Stomach (tissue), 8 donors: ENCODE measurements at regions not wholly inside any gene's neighbourhood (a gene's known extent, or its start where the extent isn't known, plus 50 kb on each side); places are given as distances from the start of the nearest gene placed in this dataset.
"Not testable (repeated sequence)": the region's sequence is repeated elsewhere in the genome, so short reads cannot be mapped to it uniquely, and the experiment has no call there.

Experiments
- DNase-seq, 2 donors: peaks; one replicate each; pipeline versions ENCODE4 v3.0.0 to v3.0.0-alpha.2; 2013 to 2019
- H3K27ac ChIP-seq, 5 donors: fragments of 200-600 bp in 4 of 5; sonication (generic) in 4 of 5; one replicate each; pipeline ENCODE4 v1.5.1; 2013 to 2019; ENCODE audit warnings: mild to moderate bottlenecking in 1 of 5, moderate library complexity in 1 of 5
- H3K27me3 ChIP-seq, 3 donors: fragments of 200-600 bp; sonication (generic); one replicate each; pipeline ENCODE4 v1.5.1; 2017 to 2019; ENCODE audit warnings: mixed run types in 1 of 3
- H3K36me3 ChIP-seq, 4 donors: fragments of 200-600 bp; sonication (generic); 1 replicate in 3 of 4; 2 replicates in 1 of 4; pipeline ENCODE4 v1.5.1; 2016 to 2019
- H3K4me1 ChIP-seq, 4 donors: fragments of 200-600 bp; sonication (generic); one replicate each; pipeline ENCODE4 v1.5.1; 2016 to 2019
- H3K4me3 ChIP-seq, 4 donors: fragments of 200-600 bp; sonication (generic) in 3 of 4; one replicate each; pipeline ENCODE4 v1.5.1; 2016 to 2019; ENCODE audit warnings: mild to moderate bottlenecking in 1 of 4
- H3K9me3 ChIP-seq, 4 donors: fragments of 200-600 bp; sonication (generic); one replicate each; pipeline ENCODE4 v1.5.1; 2016 to 2019
- EP300 ChIP-seq: sonication (generic); formaldehyde crosslinking; IDR thresholded peaks from one replicate; pipeline ENCODE4 v1.6.1; 2017; ENCODE audit warnings: antibody characterized with exemption
- POLR2A ChIP-seq, 4 donors: fragments of 450-650 bp; IDR thresholded peaks; one replicate each; pipeline ENCODE4 v1.6.1; 2016; ENCODE audit warnings: antibody characterized with exemption in 4 of 4, control low read depth in 2 of 4, mild to moderate bottlenecking in 1 of 4, moderate library complexity in 1 of 4
- POLR2AphosphoS5 ChIP-seq, 3 donors: sonication (generic); formaldehyde crosslinking; IDR thresholded peaks; one replicate each; pipeline ENCODE4 v1.6.1; 2016; ENCODE audit warnings: antibody characterized with exemption in 3 of 3
- WGBS, 5 donors: extraction: QIAGEN DNeasy Blood & Tissue Kit in 3 of 5; methylation state at CpG; one replicate each; pipeline versions ENCODE4 v1.1.5 to v1.1.7; 2013 to 2018; 5-methylcytosine and 5-hydroxymethylcytosine counted together
- intact Hi-C: fragments of 100-400 bp; cut with DNase I; formaldehyde crosslinking; loops from one replicate; pipeline ENCODE4 v1.15.1; 2023; ENCODE audit warnings: low total_unique reads
- TF ChIP-seq, protein P1 (sequence below), 7 experiments: fragments of 450-650 bp in 4 of 7; fragments of 200-600 bp in 3 of 7; sonication (generic) in 3 of 7; IDR thresholded peaks; one replicate each; pipeline ENCODE4 v1.5.1; 2016 to 2019; ENCODE audit warnings: antibody characterized with exemption in 7 of 7, control low read depth in 2 of 7, mild to moderate bottlenecking in 1 of 7
- donor health status: healthy with polysubstance abuse.
- donor health status: Bipolar disorder and iron deficiency.
- donor health status: healthy.

DNA sequence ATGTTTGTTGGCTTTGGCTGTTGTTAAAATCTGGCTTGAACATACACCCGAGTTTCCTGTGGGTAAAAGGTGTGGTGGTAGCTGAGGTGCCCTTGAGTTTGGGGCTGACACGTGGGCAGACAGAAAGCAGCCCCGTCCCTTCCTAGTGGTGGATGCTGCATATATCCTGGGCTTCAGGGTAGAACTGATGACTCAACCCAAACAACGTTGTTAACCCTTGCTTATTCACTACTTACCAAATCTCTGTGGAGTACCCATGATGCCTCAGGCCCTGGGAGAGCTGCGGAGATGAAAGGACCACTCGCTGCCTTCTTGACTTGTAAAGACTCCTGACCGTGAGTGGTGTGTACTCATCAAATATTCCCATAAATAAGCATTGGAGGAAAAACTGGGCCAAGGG lies 245.1 kb downstream of the RAB11FIP2 start:
- H3K4me1 ChIP-seq = no peaks in the 10 kb centered on the region
- peaks cover 0 to 4% (median 0%) of the 10 kb centered on the region in 3 donors for H3K27me3 ChIP-seq
- no peak overlapping the region for H3K4me3 ChIP-seq
- WGBS, 5 donors = 28 to 48% (median 37%) methylated on average over 7 of the region's 7 CpGs
- intact Hi-C loops = no loop called here
- no peak for TF ChIP-seq POLR2AphosphoS5 (IDR thresholded peaks at IDR 0.05)
- TF ChIP-seq EP300 = no peak
- TF ChIP-seq POLR2A (IDR thresholded peaks at IDR 0.05) = no peak
- no peaks in the 10 kb centered on the region for H3K9me3 ChIP-seq
- no peak overlapping the region for H3K27ac ChIP-seq
- no peak for DNase-seq
- H3K36me3 ChIP-seq = no peaks in the 10 kb centered on the region

DNA sequence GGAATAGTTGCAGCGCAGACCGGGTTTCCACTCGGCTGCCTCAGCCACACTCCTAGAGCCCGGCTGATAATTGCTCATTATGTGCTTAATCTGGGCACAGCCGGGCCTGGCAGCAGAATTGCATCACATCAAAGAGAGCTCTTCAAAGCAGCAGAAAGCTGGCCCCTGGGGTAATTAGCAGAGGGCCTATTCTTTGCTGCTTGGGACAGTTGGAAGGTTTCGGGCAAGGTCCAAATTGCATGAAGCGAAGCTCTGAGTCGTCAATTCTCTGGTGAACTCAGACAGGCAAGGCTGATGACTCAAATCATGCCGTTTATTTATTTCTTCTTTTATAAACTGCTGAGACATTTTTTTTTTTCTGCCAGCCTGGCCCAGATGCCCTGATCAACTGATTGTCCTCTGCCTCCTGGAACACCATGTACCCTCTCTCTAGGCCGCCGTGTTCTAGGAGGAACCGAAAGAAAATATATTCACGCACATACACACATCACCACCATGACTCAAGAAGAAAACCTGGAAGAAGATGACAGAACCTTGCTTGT lies 242.2 kb downstream of the RAB11FIP2 start:
- Histone ChIP-seq H3K27me3 (peaks cover 0 to 4% (median 0%) of the 10 kb centered on the region in 3 donors), H3K27ac (no peak overlapping the region), H3K4me3 (no peak overlapping the region), H3K36me3 (no peaks in the 10 kb centered on the region), H3K4me1 (no peaks in the 10 kb centered on the region), H3K9me3 (no peaks in the 10 kb centered on the region)
- TF ChIP-seq, protein P1, sequence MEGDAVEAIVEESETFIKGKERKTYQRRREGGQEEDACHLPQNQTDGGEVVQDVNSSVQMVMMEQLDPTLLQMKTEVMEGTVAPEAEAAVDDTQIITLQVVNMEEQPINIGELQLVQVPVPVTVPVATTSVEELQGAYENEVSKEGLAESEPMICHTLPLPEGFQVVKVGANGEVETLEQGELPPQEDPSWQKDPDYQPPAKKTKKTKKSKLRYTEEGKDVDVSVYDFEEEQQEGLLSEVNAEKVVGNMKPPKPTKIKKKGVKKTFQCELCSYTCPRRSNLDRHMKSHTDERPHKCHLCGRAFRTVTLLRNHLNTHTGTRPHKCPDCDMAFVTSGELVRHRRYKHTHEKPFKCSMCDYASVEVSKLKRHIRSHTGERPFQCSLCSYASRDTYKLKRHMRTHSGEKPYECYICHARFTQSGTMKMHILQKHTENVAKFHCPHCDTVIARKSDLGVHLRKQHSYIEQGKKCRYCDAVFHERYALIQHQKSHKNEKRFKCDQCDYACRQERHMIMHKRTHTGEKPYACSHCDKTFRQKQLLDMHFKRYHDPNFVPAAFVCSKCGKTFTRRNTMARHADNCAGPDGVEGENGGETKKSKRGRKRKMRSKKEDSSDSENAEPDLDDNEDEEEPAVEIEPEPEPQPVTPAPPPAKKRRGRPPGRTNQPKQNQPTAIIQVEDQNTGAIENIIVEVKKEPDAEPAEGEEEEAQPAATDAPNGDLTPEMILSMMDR (IDR thresholded peaks at IDR 0.05) = no peak
- TF ChIP-seq EP300 (no peak), POLR2A (IDR thresholded peaks at IDR 0.05) (no peak), POLR2AphosphoS5 (IDR thresholded peaks at IDR 0.05) (no peak)
- 62 to 87% (median 74%) methylated on average over 13 of the region's 13 CpGs for WGBS, 5 donors
- intact Hi-C loops = no loop called here
- peak in 1 of 2 donors; percentile 35 for DNase-seq

GRCh38 chr10:117805139-117805538 lies 241.6 kb downstream of the RAB11FIP2 start:
- no peak for DNase-seq
- H3K36me3 ChIP-seq = no peaks in the 10 kb centered on the region
- H3K9me3 ChIP-seq = no peaks in the 10 kb centered on the region
- no peak overlapping the region for H3K27ac ChIP-seq
- TF ChIP-seq EP300 (no peak), POLR2A (IDR thresholded peaks at IDR 0.05) (no peak), POLR2AphosphoS5 (IDR thresholded peaks at IDR 0.05) (no peak)
- TF ChIP-seq, protein P1 (IDR thresholded peaks at IDR 0.05) = no peak
- no peaks in the 10 kb centered on the region for H3K4me1 ChIP-seq
- H3K4me3 ChIP-seq = no peak overlapping the region
- WGBS, 5 donors = 74 to 78% (median 77%) methylated on average over 13 of the region's 13 CpGs
- intact Hi-C loops = no loop called here
- peaks cover 0 to 4% (median 0%) of the 10 kb centered on the region in 3 donors for H3K27me3 ChIP-seq

- no peaks in the 10 kb centered on the region for H3K36me3 ChIP-seq
- no peak overlapping the region for H3K4me3 ChIP-seq
- peaks cover 0 to 7% (median 5%) of the 10 kb centered on the region in 4 donors for H3K9me3 ChIP-seq
- intact Hi-C loops = no loop called here
- H3K27me3 ChIP-seq = peaks cover 0 to 4% (median 0%) of the 10 kb centered on the region in 3 donors
- 32 to 59% (median 52%) methylated on average over 4 of the region's 4 CpGs for WGBS, 5 donors
- no peak overlapping the region for H3K27ac ChIP-seq
- TF ChIP-seq, protein P1 (IDR thresholded peaks at IDR 0.05) = no peak
- no peak for TF ChIP-seq POLR2AphosphoS5 (IDR thresholded peaks at IDR 0.05)
- no peak for TF ChIP-seq POLR2A (IDR thresholded peaks at IDR 0.05)
- TF ChIP-seq EP300 = no peak
- DNase-seq = no peak
- no peaks in the 10 kb centered on the region for H3K4me1 ChIP-seq
These were observed 239.3 kb downstream of the RAB11FIP2 start for GRCh38 chr10:117807441-117807840.

GRCh38 chr10:117815816-117816215 lies 230.9 kb downstream of the RAB11FIP2 start:
- DNase-seq, H3K27me3 ChIP-seq, H3K4me1 ChIP-seq, H3K27ac ChIP-seq, H3K4me3 ChIP-seq, H3K9me3 ChIP-seq, H3K36me3 ChIP-seq, intact Hi-C loops: not testable (repeated sequence)
- 52 to 74% (median 69%) methylated on average over 2 of the region's 2 CpGs for WGBS, 5 donors
